ENCODE measurements at regions not wholly inside any gene's neighbourhood (a gene's known extent, or its start where the extent isn't known, plus 50 kb on each side); places are given as distances from the start of the nearest gene placed in this dataset.

- no peak for DNase-seq
These were observed 422.6 kb downstream of the NUF2 start for GRCh38 chr1:163744301-163744887.

DNA sequence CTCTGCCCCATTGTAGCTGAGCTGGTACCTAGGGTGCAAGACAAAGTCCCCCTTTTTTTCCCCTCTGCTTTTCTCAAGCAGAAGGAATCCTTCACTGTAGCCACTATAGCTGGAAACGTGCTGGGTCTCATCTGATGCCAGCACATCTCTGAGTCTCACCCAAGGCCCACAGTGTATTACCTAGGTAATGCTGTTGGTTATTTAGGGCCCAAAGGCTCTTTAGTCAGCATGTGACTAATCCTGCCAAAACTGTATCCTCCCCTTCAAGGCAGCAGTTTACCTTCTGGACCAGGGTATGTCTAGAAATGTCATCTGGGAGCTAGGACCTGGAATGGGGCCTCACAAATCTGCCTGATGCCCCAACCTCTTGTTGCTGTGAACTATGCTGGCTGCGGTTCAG, 423.4 kb downstream of the NUF2 start:
- DNase-seq = no peak

DNA sequence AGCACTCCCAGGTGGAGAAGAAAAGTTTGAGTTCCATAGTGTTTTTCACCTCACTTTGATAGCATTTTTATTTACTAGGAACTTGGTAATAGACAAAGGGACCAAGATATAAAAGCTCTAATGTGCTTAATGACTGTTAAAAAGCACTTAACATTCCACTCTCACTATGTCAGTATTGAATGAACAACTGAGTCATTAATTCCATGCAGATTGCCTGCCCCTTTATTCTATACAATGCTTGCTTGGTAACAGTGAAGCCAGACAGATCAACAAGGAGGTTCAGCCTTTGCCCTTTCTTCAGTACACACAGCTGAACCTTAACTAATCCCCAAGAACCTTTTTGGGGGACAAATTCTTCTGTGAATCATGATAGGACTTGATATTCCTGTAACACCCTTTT, 425.5 kb downstream of the NUF2 start:
- no peak for DNase-seq

DNA sequence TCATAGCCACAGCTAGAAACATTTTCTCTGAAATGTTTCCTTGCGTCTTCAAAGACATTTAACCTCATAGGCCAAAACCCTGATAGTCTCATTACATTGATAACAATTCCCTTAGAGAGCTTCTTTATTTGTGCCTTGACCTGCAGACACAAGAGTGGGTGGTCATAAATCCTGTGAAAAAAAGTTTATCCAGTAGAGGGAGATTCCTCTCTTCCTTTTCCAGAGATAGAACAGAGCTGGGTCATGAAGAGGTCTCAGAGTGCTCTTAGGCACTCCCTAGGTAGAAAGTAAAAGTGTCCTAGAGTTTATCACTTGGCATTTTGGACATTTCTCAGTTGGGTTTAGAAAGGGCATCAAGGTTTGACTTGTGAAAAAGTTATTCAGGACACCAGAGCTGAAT, 426.1 kb downstream of the NUF2 start:
- no peak for DNase-seq

GRCh38 chr1:163758977-163759670, 437.4 kb downstream of the NUF2 start:
- DNase-seq = no peak

- no peak for DNase-seq
These were observed 440.1 kb downstream of the NUF2 start for GRCh38 chr1:163761898-163762297.

DNA sequence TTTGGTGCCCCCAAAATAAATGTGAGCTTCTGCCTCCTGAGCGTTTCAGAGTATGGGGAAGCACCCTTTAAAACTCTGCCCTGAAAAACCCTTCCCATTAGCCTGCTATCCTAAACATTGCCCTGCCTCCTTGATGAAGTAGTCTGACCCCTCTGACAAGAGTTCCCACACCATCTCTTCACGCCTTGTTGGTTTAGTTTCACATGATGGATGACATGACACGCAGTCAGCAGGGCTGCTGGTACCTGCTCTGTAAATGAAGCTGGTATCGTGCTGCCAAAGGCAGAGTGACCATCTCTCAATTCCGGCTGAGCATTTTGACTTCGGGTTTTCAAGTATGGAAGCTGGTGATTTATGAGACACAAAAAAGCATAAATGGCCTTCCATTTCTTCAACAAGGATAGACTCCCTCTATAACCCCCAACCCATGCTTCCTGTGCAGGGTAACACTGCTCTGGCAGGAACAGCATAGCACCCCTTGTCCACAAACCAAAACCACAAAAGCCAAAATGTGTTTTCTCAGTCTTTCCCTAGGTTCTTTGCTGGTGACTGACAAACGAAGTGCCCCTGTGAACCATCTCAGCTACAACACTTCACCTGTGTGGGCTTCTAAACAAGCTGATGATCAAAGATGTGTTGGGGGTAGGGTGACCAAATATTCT, 444.6 kb downstream of the NUF2 start:
- DNase-seq = no peak

GRCh38 chr1:163768576-163768975, 446.8 kb downstream of the NUF2 start:
- no peak for DNase-seq

GRCh38 chr1:163770265-163770664, 448.5 kb downstream of the NUF2 start:
- no peak for DNase-seq

GRCh38 chr1:163771637-163772036, 449.9 kb downstream of the NUF2 start:
- no peak for DNase-seq

GRCh38 chr1:163772246-163772645, 450.5 kb downstream of the NUF2 start:
- no peak for DNase-seq

DNA sequence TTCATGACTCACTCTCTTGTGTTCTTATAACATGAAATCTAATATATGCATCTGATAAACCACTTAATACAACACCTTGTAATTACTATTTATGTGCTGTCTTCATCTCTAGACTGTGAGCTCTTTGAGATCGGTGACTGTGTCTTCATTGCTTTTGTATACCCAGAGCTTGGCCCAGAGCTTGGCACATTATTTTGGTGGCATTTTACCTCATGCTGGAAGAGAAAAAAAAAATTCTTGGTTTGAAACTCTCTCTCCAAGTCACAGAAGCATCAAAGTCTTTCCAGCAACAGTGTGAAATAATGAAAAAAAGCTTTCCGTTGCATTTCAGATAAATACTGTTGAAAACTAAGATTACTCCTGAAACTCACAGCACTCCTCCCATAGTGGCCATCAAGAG, 451.6 kb downstream of the NUF2 start:
- no peak for DNase-seq

- DNase-seq = no peak
These were observed 452.7 kb downstream of the NUF2 start for GRCh38 chr1:163774401-163774945.

GRCh38 chr1:163774978-163775620, 453.3 kb downstream of the NUF2 start:
- DNase-seq = no peak

GRCh38 chr1:163777205-163777604, 455.5 kb downstream of the NUF2 start:
- DNase-seq = no peak

GRCh38 chr1:163781146-163781545, 459.4 kb downstream of the NUF2 start:
- no peak for DNase-seq

DNA sequence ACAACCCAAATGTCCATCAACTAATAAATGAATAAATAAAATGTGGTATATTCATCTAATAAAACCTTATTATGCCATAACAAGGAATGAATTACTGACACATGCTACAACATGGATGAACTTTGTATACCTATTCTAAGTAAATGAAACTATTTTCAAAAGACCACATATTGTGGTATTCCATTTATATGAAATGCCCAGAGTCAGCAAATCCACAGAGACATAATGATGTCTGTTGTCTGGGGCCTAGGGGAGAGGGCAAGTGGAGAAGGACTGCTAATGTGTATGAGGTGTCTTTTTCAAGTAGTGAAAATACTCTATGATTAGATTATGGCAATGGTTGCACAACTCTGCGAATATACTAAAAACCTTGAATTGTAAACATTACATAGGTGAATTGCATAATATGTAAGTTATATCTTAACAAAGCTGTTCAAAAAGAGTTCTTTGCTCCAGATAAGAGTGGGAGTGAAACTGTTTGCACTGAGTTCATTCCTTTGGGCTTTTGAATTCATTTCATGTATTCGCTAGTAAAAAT, 464.2 kb downstream of the NUF2 start:
- DNase-seq = no peak

DNA sequence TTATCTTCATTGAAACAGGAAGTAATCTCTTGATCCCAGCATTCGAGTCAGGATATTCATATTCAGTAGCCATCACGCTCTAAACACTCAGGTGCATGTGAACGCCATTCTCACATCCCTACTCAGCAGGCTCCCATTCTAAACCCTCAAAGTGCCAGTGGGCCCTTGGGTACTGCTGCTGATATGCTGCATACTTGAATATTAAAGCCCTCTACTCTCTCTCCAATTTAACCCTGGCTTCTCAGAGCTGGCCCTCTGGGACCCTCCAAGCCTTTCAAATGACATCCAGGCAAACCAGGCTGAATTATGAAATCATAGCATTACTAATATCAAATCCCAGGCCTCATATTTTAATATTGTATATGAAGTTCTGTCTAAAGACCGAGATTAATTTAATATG, 468.2 kb downstream of the NUF2 start:
- DNase-seq = no peak

DNA sequence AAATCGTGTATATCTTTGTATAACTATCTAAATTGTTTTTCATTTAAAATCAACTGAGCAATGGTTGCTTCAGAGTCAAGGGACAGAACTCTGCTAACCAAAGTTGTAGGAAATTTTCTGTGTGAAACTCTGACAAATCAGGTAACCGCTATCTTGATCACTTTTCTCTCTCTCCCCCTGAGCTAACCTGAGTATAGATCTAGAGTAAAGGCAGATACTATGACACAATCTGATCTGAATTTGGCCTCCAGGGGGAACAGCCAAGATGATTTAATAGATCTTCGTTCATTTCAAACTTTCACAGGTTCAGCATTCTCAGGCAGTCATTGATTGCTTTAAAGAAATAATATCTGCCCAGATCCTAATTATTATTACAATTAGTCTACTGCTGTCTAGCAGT, 472.8 kb downstream of the NUF2 start:
- no peak for DNase-seq

GRCh38 chr1:163796394-163796821, 474.7 kb downstream of the NUF2 start:
- DNase-seq = no peak

DNA sequence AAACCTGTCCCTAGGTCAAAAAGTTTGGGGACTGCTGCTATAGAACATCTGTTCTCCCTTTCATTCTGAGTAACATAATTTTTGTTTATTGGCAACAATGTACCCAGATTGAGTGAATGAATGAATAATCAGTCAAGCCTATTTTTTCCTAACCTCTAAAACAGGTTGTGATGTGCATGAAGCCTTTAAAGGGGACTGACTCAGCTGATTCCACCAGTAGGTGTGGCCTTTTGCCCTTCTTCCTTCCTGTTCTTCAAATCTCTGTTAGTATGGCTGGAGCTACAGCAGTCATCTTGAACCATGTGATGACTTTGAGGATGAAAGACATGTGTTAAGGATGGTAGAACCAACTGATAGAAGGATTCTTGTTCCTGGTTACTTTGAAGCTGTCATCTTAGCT, 476.1 kb downstream of the NUF2 start:
- no peak for DNase-seq

- DNase-seq = no peak
These were observed 477.5 kb downstream of the NUF2 start for GRCh38 chr1:163799190-163799805.

Data from muscle of arm (tissue), 1 donor.